MM.1S (cell line): ENCODE measurements at regions not wholly inside any gene's neighbourhood (a gene's known extent, or its start where the extent isn't known, plus 50 kb on each side); places are given as distances from the start of the nearest gene placed in this dataset.

ENCODE experiments used
- EZH2 ChIP-seq: fragments of 300-600 bp; sonication (generic); optimal IDR thresholded peaks from 2 replicates; pipeline ENCODE3; 2017; ENCODE audit warnings: low read depth, mild to moderate bottlenecking, antibody characterized with exemption, low read length, mixed read lengths
- TF ChIP-seq, protein P1 (sequence below): fragments of 300-600 bp; sonication (generic); IDR thresholded peaks from 2 replicates; pipeline ENCODE4 v1.5.1; 2016; ENCODE audit warnings: antibody characterized with exemption, low read length, mixed read lengths

DNA sequence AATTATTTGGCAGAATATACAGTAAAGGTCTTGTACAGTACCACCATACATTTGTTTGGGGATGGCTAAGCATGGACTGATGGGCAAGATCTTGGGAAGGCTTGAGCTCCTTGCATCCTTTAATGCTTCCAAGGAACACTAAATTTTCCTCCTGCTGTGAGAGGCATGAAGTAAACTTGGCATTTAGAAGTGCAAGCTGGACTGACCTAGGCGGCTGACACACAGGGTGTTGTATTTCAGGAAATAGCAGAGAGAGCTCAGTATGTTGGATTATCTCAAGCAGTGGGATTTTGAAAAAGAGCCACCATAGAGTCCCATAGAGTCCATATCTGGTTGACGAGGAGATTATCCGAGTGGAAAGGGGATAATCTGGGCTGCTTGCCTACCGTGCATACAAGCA, 2137.1 kb downstream of the TP53TG3F start:
- TF ChIP-seq, protein P1, sequence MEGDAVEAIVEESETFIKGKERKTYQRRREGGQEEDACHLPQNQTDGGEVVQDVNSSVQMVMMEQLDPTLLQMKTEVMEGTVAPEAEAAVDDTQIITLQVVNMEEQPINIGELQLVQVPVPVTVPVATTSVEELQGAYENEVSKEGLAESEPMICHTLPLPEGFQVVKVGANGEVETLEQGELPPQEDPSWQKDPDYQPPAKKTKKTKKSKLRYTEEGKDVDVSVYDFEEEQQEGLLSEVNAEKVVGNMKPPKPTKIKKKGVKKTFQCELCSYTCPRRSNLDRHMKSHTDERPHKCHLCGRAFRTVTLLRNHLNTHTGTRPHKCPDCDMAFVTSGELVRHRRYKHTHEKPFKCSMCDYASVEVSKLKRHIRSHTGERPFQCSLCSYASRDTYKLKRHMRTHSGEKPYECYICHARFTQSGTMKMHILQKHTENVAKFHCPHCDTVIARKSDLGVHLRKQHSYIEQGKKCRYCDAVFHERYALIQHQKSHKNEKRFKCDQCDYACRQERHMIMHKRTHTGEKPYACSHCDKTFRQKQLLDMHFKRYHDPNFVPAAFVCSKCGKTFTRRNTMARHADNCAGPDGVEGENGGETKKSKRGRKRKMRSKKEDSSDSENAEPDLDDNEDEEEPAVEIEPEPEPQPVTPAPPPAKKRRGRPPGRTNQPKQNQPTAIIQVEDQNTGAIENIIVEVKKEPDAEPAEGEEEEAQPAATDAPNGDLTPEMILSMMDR = no peak
- no peak for TF ChIP-seq EZH2
